HG03354 (cell line): ENCODE measurements at regions not wholly inside any gene's neighbourhood (a gene's known extent, or its start where the extent isn't known, plus 50 kb on each side); places are given as distances from the start of the nearest gene placed in this dataset.
"Not testable (repeated sequence)": the region's sequence is repeated elsewhere in the genome, so short reads cannot be mapped to it uniquely, and the experiment has no call there.

Experiments used
- ATAC-seq: cut with Tn5 transposase; IDR thresholded peaks from one replicate; pipeline ENCODE4 v1.9.1; 2021; ENCODE audit warnings: mild to moderate bottlenecking; ENCODE audit not compliant: unreplicated experiment, poor library complexity, severe bottlenecking

DNA sequence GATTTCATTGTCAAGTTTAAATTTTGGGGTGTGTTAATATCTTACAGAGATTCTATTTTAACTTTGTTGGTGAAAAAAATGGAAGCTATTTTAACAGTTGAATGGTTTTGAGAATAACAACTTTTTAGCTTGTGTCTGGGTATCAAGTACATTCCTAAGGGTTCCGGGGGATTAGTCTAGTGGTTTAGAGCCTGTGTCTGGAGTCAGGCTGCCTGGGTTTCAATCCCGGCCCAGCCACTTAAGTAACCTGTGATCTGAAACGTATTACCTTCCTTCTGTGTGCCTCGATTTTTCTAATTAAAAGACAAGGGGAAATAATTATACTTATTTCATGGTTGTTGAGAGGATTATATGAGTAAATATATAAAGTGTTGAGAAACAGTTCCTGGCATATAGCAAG lies 288.6 kb upstream of the NR3C2 start:
- no peak for ATAC-seq

GRCh38 chr4:148730082-148730640 lies 287.9 kb upstream of the NR3C2 start:
- no peak for ATAC-seq

- ATAC-seq, result no peak
Measured at GRCh38 chr4:148717988-148718387, 275.8 kb upstream of the NR3C2 start.

DNA sequence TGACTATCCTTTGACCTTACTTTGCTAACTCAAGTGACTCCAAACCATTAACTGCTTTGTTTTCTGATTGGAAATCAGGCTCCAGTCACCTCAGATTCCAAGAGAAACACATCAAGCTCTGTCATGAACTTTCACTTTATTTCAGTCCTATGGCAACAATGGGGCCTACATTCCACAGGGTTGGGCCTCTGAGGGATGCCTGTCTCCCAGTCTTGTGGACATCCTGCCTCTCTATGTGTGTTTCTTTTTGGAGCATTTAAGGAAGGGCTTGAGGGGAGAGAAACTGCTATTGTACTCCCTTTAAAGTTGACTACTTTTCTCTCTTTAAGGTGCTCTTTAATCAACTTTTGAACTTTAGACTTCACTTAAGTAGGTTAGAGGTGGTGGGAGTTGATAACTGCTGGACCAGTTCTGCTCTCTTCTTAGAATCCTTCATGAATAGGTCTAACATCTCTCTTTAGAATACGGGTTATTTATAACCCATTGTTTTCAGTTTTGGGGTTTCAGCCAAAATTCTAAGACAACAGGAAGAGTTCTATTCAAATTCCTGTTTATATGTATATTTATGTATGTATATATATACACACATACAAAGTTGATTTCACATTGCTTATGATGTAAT lies 274.3 kb upstream of the NR3C2 start:
- no peak for ATAC-seq

DNA sequence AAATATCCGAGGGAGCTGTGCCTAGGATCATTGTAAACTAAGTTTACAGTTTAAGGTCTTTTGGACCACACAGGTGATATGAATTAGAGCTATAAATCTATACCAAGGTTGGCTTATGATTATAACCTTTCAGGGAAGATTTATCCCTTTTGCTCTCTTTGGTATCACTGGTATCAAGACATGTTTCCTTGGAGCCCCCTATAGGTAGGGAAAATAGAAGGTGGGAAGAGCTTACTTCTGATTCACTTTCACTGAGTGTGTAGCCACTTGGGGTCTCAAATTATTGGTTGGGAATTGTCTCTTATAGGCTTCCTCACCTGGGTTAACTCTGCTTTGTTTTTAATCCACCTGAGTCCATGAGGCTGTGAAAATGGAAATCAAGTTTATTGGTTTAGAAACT lies 262.1 kb upstream of the NR3C2 start:
- no peak for ATAC-seq

- ATAC-seq, result no peak
Measured at GRCh38 chr4:148694702-148695101, 252.5 kb upstream of the NR3C2 start.

DNA sequence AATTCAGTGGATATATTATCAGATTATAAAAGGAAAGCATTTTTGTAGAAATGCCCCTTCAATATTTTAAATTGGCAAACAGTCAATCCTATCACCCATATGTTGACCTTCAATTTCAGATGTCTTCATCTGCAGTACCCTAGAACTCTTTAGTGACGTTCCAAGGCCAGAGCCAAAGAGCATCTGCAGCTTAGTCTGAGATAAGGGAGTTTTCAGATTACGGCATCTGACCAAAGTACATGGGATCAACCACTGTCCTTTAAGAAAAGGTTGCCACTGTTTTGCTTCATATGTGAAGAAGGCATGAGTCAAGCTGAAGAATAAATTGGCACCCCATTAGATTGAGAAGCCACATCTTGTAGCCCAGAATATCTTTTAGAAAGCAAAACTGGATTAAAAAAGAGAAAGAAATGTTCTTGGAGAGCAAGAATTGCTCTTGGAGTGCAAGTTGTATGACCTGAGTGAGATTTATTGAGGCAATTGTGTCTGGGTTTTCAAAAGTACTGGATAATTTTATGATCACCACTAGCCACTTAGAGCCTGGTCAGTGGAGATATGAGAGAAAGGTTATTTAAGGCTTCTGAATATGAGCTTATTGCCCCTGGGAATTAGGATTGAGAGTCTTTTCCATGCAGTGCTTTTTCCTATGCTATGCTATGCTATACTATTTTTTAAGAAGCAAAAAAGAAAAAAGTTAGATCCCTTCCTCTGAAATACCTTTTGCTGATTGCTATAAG lies 251.9 kb upstream of the NR3C2 start:
- no peak for ATAC-seq

DNA sequence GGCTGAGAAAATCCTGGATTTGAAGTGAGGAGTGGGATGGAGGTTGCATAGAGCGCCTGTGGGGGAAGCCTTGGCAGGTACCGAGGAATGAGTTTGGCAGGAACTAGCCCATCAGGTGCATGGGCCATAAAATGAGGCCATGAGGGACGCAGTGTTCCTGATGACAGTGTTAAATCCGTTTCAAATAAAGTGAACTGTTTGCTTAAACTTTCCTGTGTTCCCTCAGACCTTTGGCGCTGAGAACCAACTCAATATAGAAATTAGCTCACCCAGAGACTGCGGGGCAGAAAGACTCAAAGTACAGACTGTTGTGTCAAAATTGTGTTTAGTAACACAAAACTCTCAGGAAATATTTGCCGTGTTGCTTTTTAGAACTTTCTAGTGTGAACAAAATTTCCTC lies 250.0 kb upstream of the NR3C2 start:
- no peak for ATAC-seq

DNA sequence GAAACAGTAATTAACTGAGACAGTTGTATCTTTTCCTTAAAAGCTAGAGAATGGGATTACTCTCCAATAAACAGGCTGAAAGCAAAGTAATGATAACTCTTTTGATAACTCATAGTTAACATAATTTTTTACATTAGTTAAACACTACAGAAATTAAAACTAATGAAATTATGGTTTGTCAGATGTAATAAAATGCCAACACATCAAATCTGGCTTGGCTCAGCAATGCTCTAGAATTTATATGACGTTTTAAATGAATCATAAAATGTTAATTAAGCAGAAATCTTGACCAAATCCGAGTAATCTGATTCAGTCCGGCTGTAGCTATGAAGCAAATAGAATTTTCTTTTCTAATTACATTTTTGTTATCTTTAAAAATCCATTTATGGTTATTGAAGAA lies 244.2 kb upstream of the NR3C2 start:
- ATAC-seq, result no peak

DNA sequence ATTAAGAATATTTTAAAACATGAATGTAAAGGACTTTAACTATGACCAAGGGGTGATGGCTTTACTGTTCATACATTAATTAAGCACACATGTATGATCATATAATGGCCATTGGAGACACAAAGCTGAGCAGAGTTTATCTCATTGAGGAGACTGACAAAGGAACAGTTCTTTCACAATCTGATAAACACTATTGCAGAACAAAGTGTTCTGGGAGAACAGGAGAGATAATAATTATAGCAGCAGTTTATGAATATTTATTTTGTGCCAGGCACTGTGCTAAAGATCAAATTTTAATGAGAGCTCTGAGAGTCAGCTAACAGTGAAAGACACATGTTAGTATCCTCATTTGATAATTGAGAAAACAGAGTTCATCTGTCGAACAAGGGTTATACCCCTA lies 242.4 kb upstream of the NR3C2 start:
- ATAC-seq, result no peak

GRCh38 chr4:148680884-148681283 lies 238.7 kb upstream of the NR3C2 start:
- no peak for ATAC-seq

DNA sequence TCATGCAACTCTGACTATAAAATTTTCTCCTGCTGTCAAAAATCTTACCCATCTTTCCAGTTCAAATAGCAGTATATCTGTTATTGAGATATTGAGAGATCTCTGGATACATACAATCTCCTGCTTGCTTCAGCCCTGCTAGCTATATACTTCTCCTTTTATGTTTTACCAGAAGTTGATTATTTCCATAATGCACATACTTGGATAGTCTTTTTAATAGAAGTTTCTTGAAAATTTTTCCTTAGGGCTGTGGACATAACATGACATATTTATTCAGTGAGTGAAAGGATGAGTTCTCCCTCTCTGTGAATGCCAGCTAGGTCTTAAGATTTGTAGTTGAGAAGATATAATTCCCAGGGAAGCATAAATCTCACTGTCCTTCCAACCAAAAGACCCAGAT lies 234.1 kb upstream of the NR3C2 start:
- ATAC-seq, result no peak

DNA sequence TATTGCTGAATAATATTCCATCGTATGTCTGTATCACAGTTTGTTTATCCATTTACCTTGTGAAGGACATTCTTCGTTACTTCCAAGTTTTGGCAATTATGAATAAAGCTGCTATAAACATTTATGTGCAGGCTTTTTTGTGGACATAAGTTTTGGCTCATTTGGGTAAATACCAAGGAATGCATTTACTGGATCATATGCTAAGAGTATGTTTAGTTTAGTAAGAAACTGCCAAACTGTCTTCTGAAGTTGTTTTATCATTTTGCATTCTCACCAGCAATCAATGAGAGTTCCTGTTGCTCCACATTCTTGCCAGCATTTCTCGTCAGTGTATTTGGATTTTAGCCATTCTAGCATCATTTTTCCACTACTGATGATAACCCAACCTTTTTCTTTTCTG lies 232.7 kb upstream of the NR3C2 start:
- no peak for ATAC-seq

DNA sequence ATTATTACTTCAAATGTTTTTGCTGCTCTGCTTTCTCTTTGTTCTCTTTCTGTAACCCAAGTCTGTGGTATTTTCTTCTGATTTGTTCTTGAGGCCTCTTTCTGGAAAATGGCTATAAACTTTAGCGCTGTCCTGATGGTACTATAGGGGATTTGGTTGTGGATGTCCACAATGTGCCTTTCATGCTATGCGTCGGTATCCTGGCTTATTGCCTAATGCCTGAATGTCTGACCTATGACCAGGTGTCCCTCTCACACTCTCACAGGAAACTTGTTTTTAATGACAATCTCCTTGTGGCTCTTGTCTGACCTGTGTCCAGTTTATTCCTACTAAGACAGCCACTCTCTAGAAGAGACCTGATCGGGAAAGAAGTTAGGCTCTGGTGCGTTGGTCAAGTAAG lies 222.4 kb upstream of the NR3C2 start:
- ATAC-seq, result no peak

DNA sequence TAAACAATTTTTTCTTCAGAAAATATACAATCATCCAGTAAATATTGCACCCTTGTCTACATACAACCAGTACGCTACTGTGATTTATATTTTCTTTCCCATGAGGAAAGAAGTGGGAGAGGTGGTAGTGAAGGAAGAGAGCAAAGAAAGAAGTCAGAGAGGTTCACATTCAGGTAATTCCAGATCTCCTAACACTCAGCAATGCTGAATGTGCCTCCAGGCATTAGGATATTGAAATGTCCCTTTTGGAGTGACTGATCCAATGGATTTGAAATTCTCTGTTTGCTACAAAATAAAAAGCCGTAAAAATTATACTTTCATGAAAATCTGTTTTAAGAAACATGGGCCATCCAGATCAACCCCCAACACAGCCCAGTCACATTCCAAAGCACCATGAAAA lies 211.9 kb upstream of the NR3C2 start:
- ATAC-seq, result no peak

- no peak for ATAC-seq
Measured at GRCh38 chr4:148653681-148654080, 211.5 kb upstream of the NR3C2 start.

DNA sequence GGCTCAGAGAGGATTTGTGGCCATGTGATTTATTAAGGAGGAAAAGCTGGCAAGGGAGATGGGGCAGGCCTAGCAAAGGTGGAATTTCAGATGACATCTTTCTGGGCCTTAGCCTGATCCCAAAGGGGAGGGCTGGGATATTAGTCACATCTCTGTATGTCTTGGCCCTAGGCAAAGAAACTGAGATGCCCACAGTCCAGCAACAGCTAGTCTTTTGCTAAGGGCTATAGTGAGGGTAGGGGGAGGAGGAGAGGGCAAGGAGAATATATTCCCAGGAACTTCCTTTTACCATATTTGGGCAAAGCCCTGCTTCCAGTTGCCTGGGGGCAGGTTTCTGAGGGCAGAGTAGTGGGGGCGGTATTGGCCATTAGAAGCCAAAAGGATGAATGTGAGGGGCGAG lies 209.8 kb upstream of the NR3C2 start:
- ATAC-seq, result no peak

- no peak for ATAC-seq
Measured at GRCh38 chr4:148649652-148650331, 207.6 kb upstream of the NR3C2 start.

DNA sequence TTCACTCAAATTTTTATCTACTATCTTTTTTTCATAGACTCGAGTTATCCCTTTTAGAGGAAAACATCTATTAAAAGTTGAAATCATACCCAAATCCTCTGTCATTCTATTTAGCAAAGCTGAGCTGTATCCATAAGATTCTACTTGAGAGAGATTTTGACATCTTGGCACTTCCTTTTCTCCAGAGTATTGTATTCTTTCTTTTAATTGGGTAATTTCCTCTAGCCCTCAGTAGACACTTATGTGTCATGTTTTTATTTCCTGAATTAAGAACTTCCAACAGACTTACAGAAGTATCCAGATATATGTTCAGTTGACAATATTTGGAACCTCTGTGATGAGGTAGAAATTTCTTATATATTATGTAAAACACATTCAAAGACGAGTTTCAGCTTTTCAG lies 201.6 kb upstream of the NR3C2 start:
- ATAC-seq, result no peak

- ATAC-seq, result no peak
Measured at GRCh38 chr4:148642907-148643306, 200.7 kb upstream of the NR3C2 start.

DNA sequence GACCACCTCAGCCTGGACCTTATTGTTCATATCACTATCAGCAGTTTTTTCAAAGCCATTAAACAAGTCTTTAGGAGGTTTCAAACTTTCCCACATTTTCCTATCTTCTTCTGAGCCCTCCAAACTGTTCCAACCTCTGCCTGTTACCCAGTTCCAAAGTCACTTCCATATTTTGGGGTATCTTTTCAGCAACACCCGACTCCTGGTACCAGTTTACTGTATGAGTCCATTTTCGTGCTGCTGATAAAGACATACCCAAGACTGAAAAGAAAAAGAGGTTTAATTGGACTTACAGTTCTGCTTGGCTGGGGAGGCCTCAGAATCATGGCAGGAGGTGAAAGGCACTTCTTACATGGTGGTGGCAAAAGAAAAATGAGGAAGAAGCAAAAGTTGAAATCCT lies 195.9 kb upstream of the NR3C2 start:
- ATAC-seq, result not testable (repeated sequence)
